ENCODE measurements at regions not wholly inside any gene's neighbourhood (a gene's known extent, or its start where the extent isn't known, plus 50 kb on each side); places are given as distances from the start of the nearest gene placed in this dataset.

DNA sequence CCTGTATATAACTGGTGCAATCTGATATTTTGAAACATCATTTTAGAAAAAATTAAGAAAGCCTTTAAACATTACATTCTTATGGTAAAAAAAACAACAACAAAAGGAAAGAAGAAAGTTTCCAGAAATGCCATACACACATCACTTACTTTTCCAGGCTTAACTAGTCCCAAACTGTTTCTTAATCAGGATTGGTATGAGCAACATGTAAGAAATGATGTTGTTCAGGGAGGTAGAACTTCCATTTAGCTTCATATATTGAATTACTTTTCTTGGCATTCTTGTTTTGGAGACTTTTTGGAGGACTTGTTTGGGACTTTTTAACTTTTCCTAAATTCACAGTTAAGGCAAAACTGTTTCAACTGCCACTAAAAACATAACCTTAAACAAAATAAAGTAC, 791.5 kb downstream of the METTL15 start:
- TF ChIP-seq CTCF (IDR thresholded peaks at IDR 0.05) = no peak
- no peak for TF ChIP-seq POLR2A (IDR thresholded peaks at IDR 0.05)

Data from breast epithelium (tissue), 3 donors.